H9 (cell line): ENCODE measurements at regions not wholly inside any gene's neighbourhood (a gene's known extent, or its start where the extent isn't known, plus 50 kb on each side); places are given as distances from the start of the nearest gene placed in this dataset.

Source experiments
- DNase-seq: peaks from one replicate; pipeline ENCODE4 v3.0.0-alpha.2; 2017
- H2AFZ ChIP-seq: one replicate; pipeline ENCODE4 v1.6.1; 2013; ENCODE audit warnings: mild to moderate bottlenecking, low read length, control low read depth, moderate library complexity
- H2AK5ac ChIP-seq: 2 replicates; pipeline ENCODE4 v1.6.1; 2013; ENCODE audit warnings: low read length, control low read depth, mixed read lengths; ENCODE audit not compliant: insufficient read length
- H2BK120ac ChIP-seq: one replicate; pipeline ENCODE4 v1.6.1; 2013; ENCODE audit warnings: low read depth, mild to moderate bottlenecking, low read length, control low read depth, inconsistent platforms; ENCODE audit not compliant: poor library complexity, severe bottlenecking
- H2BK12ac ChIP-seq: 2 replicates; pipeline ENCODE4 v1.6.1; 2013; ENCODE audit warnings: low read length, control low read depth, mixed read lengths, low read depth; ENCODE audit not compliant: insufficient read length
- H2BK15ac ChIP-seq: 2 replicates; pipeline ENCODE4 v1.6.1; 2013; ENCODE audit warnings: low read depth, low read length, control low read depth
- H2BK20ac ChIP-seq: one replicate; pipeline ENCODE4 v1.6.1; 2013; ENCODE audit warnings: low read depth, mild to moderate bottlenecking, low read length, control low read depth, inconsistent platforms; ENCODE audit not compliant: poor library complexity, severe bottlenecking
- H2BK5ac ChIP-seq: 2 replicates; pipeline ENCODE4 v1.6.1; 2013; ENCODE audit warnings: low read length, control low read depth, mixed read lengths; ENCODE audit not compliant: insufficient read length
- H3K14ac ChIP-seq: 2 replicates; pipeline ENCODE4 v1.6.1; 2013; ENCODE audit warnings: low read length, control low read depth; ENCODE audit not compliant: insufficient read depth
- H3K18ac ChIP-seq: 2 replicates; pipeline ENCODE4 v1.6.1; 2013; ENCODE audit warnings: low read depth, mild to moderate bottlenecking, mixed read lengths, low read length, control low read depth; ENCODE audit not compliant: insufficient read length
- H3K23ac ChIP-seq: 2 replicates; pipeline ENCODE4 v1.6.1; 2013; ENCODE audit warnings: low read length, control low read depth, mixed read lengths, low read depth; ENCODE audit not compliant: insufficient read length
- H3K23me2 ChIP-seq: 2 replicates; pipeline ENCODE4 v1.6.1; 2013; ENCODE audit warnings: low read depth, mild to moderate bottlenecking, mixed read lengths, low read length, control low read depth; ENCODE audit not compliant: insufficient read length, poor library complexity, severe bottlenecking
- H3K27ac ChIP-seq: 2 replicates; pipeline ENCODE4 v1.5.1; 2013; ENCODE audit warnings: low read length, control low read depth, mixed read lengths, low read depth; ENCODE audit not compliant: insufficient read length
- H3K27me3 ChIP-seq: 2 replicates; pipeline ENCODE4 v1.6.1; 2013; ENCODE audit warnings: low read length, control low read depth, inconsistent platforms; ENCODE audit not compliant: insufficient read depth
- H3K4ac ChIP-seq: 2 replicates; pipeline ENCODE4 v1.6.1; 2013; ENCODE audit warnings: low read depth, mild to moderate bottlenecking, control low read depth, inconsistent platforms, low read length, moderate library complexity
- H3K4me1 ChIP-seq: 2 replicates; pipeline ENCODE4 v1.6.1; 2013; ENCODE audit warnings: low read length, control low read depth, inconsistent platforms; ENCODE audit not compliant: insufficient read depth
- H3K4me2 ChIP-seq: 2 replicates; pipeline ENCODE4 v1.6.1; 2013; ENCODE audit warnings: low read length, control low read depth, mixed read lengths; ENCODE audit not compliant: insufficient read length, insufficient read depth
- H3K56ac ChIP-seq: 2 replicates; pipeline ENCODE4 v1.6.1; 2013; ENCODE audit warnings: low read depth, mild to moderate bottlenecking, mixed read lengths, low read length, control low read depth; ENCODE audit not compliant: insufficient read length
- H3K79me1 ChIP-seq: 2 replicates; pipeline ENCODE4 v1.6.1; 2013; ENCODE audit warnings: low read depth, mild to moderate bottlenecking, moderate library complexity, low read length, control low read depth, inconsistent platforms; ENCODE audit not compliant: insufficient read depth, poor library complexity, severe bottlenecking
- H3K79me2 ChIP-seq: 2 replicates; pipeline ENCODE4 v1.6.1; 2013; ENCODE audit warnings: low read length, control low read depth, inconsistent platforms; ENCODE audit not compliant: insufficient read depth
- H3K9ac ChIP-seq: 2 replicates; pipeline ENCODE4 v1.6.1; 2013; ENCODE audit warnings: low read length, control low read depth, mixed read lengths; ENCODE audit not compliant: insufficient read length; ENCODE audit errors: extremely low read depth
- H3K9me3 ChIP-seq: one replicate; pipeline ENCODE4 v1.6.1; 2013; ENCODE audit warnings: low read depth, low read length, inconsistent platforms; ENCODE audit not compliant: control insufficient read depth
- H3T11ph ChIP-seq: one replicate; pipeline ENCODE4 v1.6.1; 2013; ENCODE audit warnings: mild to moderate bottlenecking, low read length, control low read depth, inconsistent platforms
- H4K20me1 ChIP-seq: one replicate; pipeline ENCODE4 v1.6.1; 2013; ENCODE audit not compliant: control insufficient read depth, insufficient read length, insufficient read depth
- H4K5ac ChIP-seq: 2 replicates; pipeline ENCODE4 v1.6.1; 2013; ENCODE audit warnings: low read depth, mild to moderate bottlenecking, mixed read lengths, low read length, control low read depth; ENCODE audit not compliant: insufficient read length
- H4K8ac ChIP-seq: replicated peaks from 2 replicates; pipeline ENCODE4 v1.6.1; 2013; ENCODE audit warnings: low read length, control low read depth, mixed read lengths, low read depth; ENCODE audit not compliant: insufficient read length
- H4K91ac ChIP-seq: 2 replicates; pipeline ENCODE4 v1.6.1; 2013; ENCODE audit warnings: low read depth, mild to moderate bottlenecking, moderate library complexity, mixed read lengths, low read length, control low read depth; ENCODE audit not compliant: insufficient read length
- H3K27ac Mint-ChIP-seq, 3 experiments: 2 replicates in 2 of 3; 3 replicates in 1 of 3; pipeline ENCODE4 v1.8.0; 2020 to 2021; ENCODE audit warnings: mixed read lengths in 3 of 3, mild to moderate bottlenecking in 1 of 3, moderate library complexity in 1 of 3
- H3K27me3 Mint-ChIP-seq: 2 replicates; pipeline ENCODE4 v1.8.0; 2021; ENCODE audit warnings: low read depth, mild to moderate bottlenecking, moderate library complexity, mixed read lengths
- H3K36me3 Mint-ChIP-seq, 3 experiments: 2 replicates in 2 of 3; 3 replicates in 1 of 3; pipeline ENCODE4 v1.8.0; 2020 to 2021; ENCODE audit warnings: low read depth in 3 of 3, mixed read lengths in 3 of 3; ENCODE audit not compliant: insufficient read depth in 1 of 3
- H3K4me1 Mint-ChIP-seq, 2 experiments: 2 replicates each; pipeline ENCODE4 v1.8.0; 2020; ENCODE audit warnings: mixed read lengths in 2 of 2
- H3K4me3 Mint-ChIP-seq, 2 experiments: 2 replicates in 1 of 2; 3 replicates in 1 of 2; pipeline ENCODE4 v1.8.0; 2020 to 2021; ENCODE audit warnings: mild to moderate bottlenecking in 2 of 2, mixed read lengths in 2 of 2, moderate library complexity in 1 of 2
- H3K9me3 Mint-ChIP-seq, 2 experiments: 2 replicates in 1 of 2; 3 replicates in 1 of 2; pipeline ENCODE4 v1.8.0; 2020; ENCODE audit warnings: mild to moderate bottlenecking in 2 of 2, mixed read lengths in 2 of 2, moderate library complexity in 1 of 2
- CTCF ChIP-seq: fragments of 200-600 bp; sonication (generic); conservative IDR thresholded peaks from 3 replicates; pipeline ENCODE4 v1.8.0; 2021; ENCODE audit warnings: antibody characterized with exemption, mild to moderate bottlenecking

GRCh38 chr22:49476800-49477400 lies 350.8 kb downstream of the BRD1 start:
- Histone ChIP-seq H3T11ph (no peak overlapping the region), H4K91ac (no peak overlapping the region), H3K27me3 (no peaks in the 10 kb centered on the region), H3K23me2 (no peaks in the 10 kb centered on the region), H2BK12ac (no peak overlapping the region), H3K4me2 (no peak overlapping the region), H3K18ac (no peak overlapping the region), H3K79me2 (no peaks in the 10 kb centered on the region), H3K79me1 (no peaks in the 10 kb centered on the region), H2AK5ac (no peak overlapping the region), H4K8ac (no peak overlapping the region), H3K14ac (no peak overlapping the region), H3K27ac (no peak overlapping the region), H3K9ac (no peak overlapping the region), H4K20me1 (no peaks in the 10 kb centered on the region), H2BK20ac (no peak overlapping the region), H3K9me3 (no peaks in the 10 kb centered on the region), H2BK120ac (no peak overlapping the region), H4K5ac (no peak overlapping the region), H3K23ac (no peak overlapping the region), H3K4me1 (peaks cover 7% of the 10 kb centered on the region; the same call in 1 of the 2 replicates), H3K4ac (no peak overlapping the region), H2BK5ac (no peak overlapping the region), H2BK15ac (no peak overlapping the region), H3K56ac (no peak overlapping the region), H2AFZ (no peak overlapping the region)
- no peak for DNase-seq
- Mint-ChIP-seq H3K4me3 (no peak overlapping the region), H3K4me1 (peaks cover 35 to 38% of the 10 kb centered on the region in 2 experiments), H3K27ac (no peak overlapping the region; a peak in 1 of 7 replicates), H3K9me3 (peaks cover 8 to 16% of the 10 kb centered on the region in 2 experiments), H3K36me3 (peaks cover 4 to 17% (median 5%) of the 10 kb centered on the region in 3 experiments; a peak in 6 of 7 replicates), H3K27me3 (peaks cover 3% of the 10 kb centered on the region)
- TF ChIP-seq CTCF = no peak
